Erythroblast (primary cell): ENCODE measurements at regions not wholly inside any gene's neighbourhood (a gene's known extent, or its start where the extent isn't known, plus 50 kb on each side); places are given as distances from the start of the nearest gene placed in this dataset.

Source experiments
- GATA1 ChIP-seq: IDR thresholded peaks from 2 replicates; pipeline ENCODE4 v1.6.1; 2011; ENCODE audit warnings: low read depth, mild to moderate bottlenecking, control low read depth, low read length, moderate library complexity
- POLR2A ChIP-seq: IDR thresholded peaks from 2 replicates; pipeline ENCODE4 v1.6.1; 2011; ENCODE audit warnings: mild to moderate bottlenecking, low read length

- TF ChIP-seq POLR2A: no peak
- no peak for TF ChIP-seq GATA1
Measured at GRCh38 chr2:195360242-195360641, 296.8 kb upstream of the SLC39A10 start.
